Esophagus muscularis mucosa (tissue), 4 donors: ENCODE measurements at regions not wholly inside any gene's neighbourhood (a gene's known extent, or its start where the extent isn't known, plus 50 kb on each side); places are given as distances from the start of the nearest gene placed in this dataset.
"Not testable (repeated sequence)": the region's sequence is repeated elsewhere in the genome, so short reads cannot be mapped to it uniquely, and the experiment has no call there.

Source experiments
- DNase-seq: peaks from one replicate; pipeline ENCODE4 v3.0.0-alpha.2; 2017; ENCODE audit errors: extremely low spot score
- H3K27ac ChIP-seq, 4 donors: fragments of 200-600 bp; sonication (generic); replicated peaks in 1 of 4; 1 replicate in 3 of 4; 2 replicates in 1 of 4; pipeline ENCODE4 v1.5.1; 2016 to 2019; ENCODE audit warnings: mild to moderate bottlenecking in 1 of 4
- H3K27me3 ChIP-seq, 4 donors: fragments of 200-600 bp; sonication (generic); one replicate each; pipeline versions ENCODE4 v1.5.1 to v1.6.0; 2016 to 2019
- H3K36me3 ChIP-seq, 4 donors: fragments of 200-600 bp; sonication (generic); one replicate each; pipeline ENCODE4 v1.5.1; 2016 to 2019
- H3K4me1 ChIP-seq, 4 donors: fragments of 200-600 bp; sonication (generic); one replicate each; pipeline ENCODE4 v1.5.1; 2016 to 2019
- H3K4me3 ChIP-seq, 4 donors: fragments of 200-600 bp; sonication (generic); 1 replicate in 2 of 4; 2 replicates in 2 of 4; pipeline ENCODE4 v1.5.1; 2016 to 2019; ENCODE audit warnings: mild to moderate bottlenecking in 4 of 4, moderate library complexity in 1 of 4
- H3K9me3 ChIP-seq, 4 donors: fragments of 200-600 bp; sonication (generic); 1 replicate in 3 of 4; 2 replicates in 1 of 4; pipeline ENCODE4 v1.5.1; 2016 to 2019
- EP300 ChIP-seq: sonication (generic); formaldehyde crosslinking; IDR thresholded peaks from one replicate; pipeline ENCODE4 v1.6.1; 2017; ENCODE audit warnings: antibody characterized with exemption
- POLR2A ChIP-seq: fragments of 450-650 bp; IDR thresholded peaks from one replicate; pipeline ENCODE4 v1.6.1; 2017; ENCODE audit warnings: antibody characterized with exemption, moderate library complexity, mild to moderate bottlenecking, low read depth
- POLR2AphosphoS5 ChIP-seq, 2 donors: sonication (generic); formaldehyde crosslinking; IDR thresholded peaks; one replicate each; pipeline ENCODE4 v1.6.1; 2017; ENCODE audit warnings: antibody characterized with exemption in 2 of 2
- WGBS: methylation state at CpG from one replicate; pipeline ENCODE4 v1.1.5; 2018; 5-methylcytosine and 5-hydroxymethylcytosine counted together
- intact Hi-C: fragments of 100-400 bp; cut with DNase I; formaldehyde crosslinking; loops from one replicate; pipeline ENCODE4 v1.15.1; 2023
- TF ChIP-seq, protein P1 (sequence below), 3 experiments: fragments of 200-600 bp in 2 of 3; fragments of 450-650 bp in 1 of 3; sonication (generic) in 2 of 3; IDR thresholded peaks; one replicate each; pipeline ENCODE4 v1.5.1; 2017 to 2019; ENCODE audit warnings: antibody characterized with exemption in 3 of 3, mild to moderate bottlenecking in 2 of 3, moderate library complexity in 1 of 3

DNA sequence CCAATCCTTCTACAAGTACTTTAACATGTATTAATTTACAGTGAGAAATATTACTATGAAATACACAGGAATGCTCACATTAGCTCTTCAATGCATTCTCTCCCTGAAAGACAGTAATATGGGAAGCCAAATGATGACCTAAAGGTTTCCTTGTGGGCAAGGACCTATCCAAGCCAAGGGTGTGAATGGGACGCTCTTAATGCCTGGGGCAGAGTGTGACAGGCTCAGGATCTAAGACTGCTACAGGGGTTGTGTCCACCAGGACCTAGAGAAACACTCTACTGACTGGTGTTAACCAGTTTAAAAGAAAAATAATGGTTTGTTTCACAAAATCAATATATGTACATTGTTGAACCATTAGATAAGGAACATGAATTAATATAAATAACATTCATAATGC, 158.7 kb downstream of the FGF1 start:
- Histone ChIP-seq H3K9me3 (no peaks in the 10 kb centered on the region), H3K27me3 (no peaks in the 10 kb centered on the region), H3K36me3 (no peaks in the 10 kb centered on the region), H3K4me3 (no peak overlapping the region), H3K27ac (no peak overlapping the region), H3K4me1 (no peaks in the 10 kb centered on the region)
- intact Hi-C loops: no loop called here
- DNase-seq: no peak
- TF ChIP-seq POLR2A (no peak), POLR2AphosphoS5 (IDR thresholded peaks at IDR 0.05) (no peak), EP300 (no peak)
- TF ChIP-seq, protein P1, sequence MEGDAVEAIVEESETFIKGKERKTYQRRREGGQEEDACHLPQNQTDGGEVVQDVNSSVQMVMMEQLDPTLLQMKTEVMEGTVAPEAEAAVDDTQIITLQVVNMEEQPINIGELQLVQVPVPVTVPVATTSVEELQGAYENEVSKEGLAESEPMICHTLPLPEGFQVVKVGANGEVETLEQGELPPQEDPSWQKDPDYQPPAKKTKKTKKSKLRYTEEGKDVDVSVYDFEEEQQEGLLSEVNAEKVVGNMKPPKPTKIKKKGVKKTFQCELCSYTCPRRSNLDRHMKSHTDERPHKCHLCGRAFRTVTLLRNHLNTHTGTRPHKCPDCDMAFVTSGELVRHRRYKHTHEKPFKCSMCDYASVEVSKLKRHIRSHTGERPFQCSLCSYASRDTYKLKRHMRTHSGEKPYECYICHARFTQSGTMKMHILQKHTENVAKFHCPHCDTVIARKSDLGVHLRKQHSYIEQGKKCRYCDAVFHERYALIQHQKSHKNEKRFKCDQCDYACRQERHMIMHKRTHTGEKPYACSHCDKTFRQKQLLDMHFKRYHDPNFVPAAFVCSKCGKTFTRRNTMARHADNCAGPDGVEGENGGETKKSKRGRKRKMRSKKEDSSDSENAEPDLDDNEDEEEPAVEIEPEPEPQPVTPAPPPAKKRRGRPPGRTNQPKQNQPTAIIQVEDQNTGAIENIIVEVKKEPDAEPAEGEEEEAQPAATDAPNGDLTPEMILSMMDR (IDR thresholded peaks at IDR 0.05): no peak
- 82% methylated on average over 1 of the region's 1 CpG for WGBS

DNA sequence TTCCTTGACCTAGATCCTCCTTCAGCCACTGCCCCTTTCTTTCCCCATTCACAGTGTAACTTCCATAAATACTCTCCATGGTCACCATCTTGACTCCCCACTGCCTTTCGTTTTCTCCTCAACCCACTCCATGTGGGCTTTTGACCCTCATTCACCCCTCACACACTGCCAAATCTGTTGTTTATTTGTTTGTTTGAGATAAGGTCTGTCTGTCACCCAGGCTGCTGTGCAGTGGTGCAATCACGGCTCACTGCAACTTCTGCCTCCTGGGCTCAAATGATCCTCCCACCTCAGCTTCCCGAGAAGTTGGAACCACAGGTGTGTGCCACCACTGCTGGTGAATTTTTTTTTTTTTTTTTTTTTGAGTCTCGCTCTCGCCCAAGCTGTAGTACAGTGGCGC, 162.9 kb downstream of the FGF1 start:
- WGBS: 94% methylated on average over 6 of the region's 6 CpGs

DNA sequence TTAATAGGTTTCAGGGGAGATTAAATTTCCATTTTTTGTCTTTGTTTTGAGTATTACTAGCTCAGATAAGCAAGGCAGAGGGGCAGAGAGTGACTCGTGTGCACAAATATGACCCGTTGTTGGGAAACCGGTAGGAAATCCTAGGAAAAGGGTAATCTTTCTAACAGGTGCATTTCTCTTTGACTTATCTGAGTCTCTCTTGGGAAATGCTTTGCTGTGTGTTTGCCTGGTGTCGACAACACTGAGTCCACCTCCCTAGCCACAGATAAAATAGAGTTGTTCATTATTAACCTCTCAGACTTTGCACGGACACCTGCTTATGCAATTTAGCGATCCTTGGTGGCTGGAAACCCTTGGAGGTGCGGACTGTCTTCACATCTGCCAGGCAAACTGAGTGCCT, 164.2 kb downstream of the FGF1 start:
- H3K27me3 ChIP-seq: no peaks in the 10 kb centered on the region
- 87% methylated on average over 7 of the region's 7 CpGs for WGBS
- H3K9me3 ChIP-seq: peaks cover 0 to 5% (median 3%) of the 10 kb centered on the region in 4 donors
- H3K4me1 ChIP-seq: no peaks in the 10 kb centered on the region
- no peak overlapping the region for H3K27ac ChIP-seq
- H3K36me3 ChIP-seq: no peaks in the 10 kb centered on the region
- TF ChIP-seq, protein P1 (IDR thresholded peaks at IDR 0.05): no peak
- TF ChIP-seq POLR2AphosphoS5 (IDR thresholded peaks at IDR 0.05) (no peak), EP300 (no peak), POLR2A (no peak)
- no peak for DNase-seq
- intact Hi-C loops: no loop called here
- H3K4me3 ChIP-seq: no peak overlapping the region

More for the DNA sequence above, 162.9 kb downstream of the FGF1 start:
- no peaks in the 10 kb centered on the region for H3K27me3 ChIP-seq
- H3K9me3 ChIP-seq: no peaks in the 10 kb centered on the region
- no peak for TF ChIP-seq EP300
- no peak for TF ChIP-seq POLR2AphosphoS5 (IDR thresholded peaks at IDR 0.05)
- no peak for TF ChIP-seq POLR2A
- TF ChIP-seq, protein P1 (IDR thresholded peaks at IDR 0.05): no peak
- H3K27ac ChIP-seq: no peak overlapping the region
- intact Hi-C loops: no loop called here
- H3K4me1 ChIP-seq: no peaks in the 10 kb centered on the region
- no peaks in the 10 kb centered on the region for H3K36me3 ChIP-seq
- no peak overlapping the region for H3K4me3 ChIP-seq
- DNase-seq: no peak

DNA sequence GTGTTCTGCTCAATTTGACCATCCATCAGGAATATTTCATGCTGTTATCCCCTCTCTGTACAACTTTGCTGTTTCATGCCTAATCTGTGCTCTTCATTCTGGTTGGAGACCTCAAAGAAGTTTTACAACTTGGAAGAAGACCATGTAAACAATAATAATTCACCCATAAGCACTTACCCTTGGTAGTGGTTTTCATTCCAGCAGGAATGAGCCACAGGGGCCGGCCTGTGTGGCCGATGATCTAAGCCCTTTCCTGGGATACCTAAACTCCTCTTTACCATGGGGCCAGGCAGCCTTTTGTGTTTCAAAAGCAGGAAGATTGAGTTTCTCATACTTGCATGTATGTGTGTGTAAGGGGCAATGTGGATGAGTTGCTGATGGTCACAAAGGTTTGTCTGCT, 165.0 kb downstream of the FGF1 start:
- intact Hi-C loops: no loop called here
- Histone ChIP-seq H3K4me3 (no peak overlapping the region), H3K27ac (no peak overlapping the region), H3K9me3 (peaks cover 0 to 7% (median 5%) of the 10 kb centered on the region in 4 donors), H3K4me1 (no peaks in the 10 kb centered on the region), H3K27me3 (no peaks in the 10 kb centered on the region), H3K36me3 (no peaks in the 10 kb centered on the region)
- no peak for DNase-seq
- no peak for TF ChIP-seq EP300
- TF ChIP-seq POLR2A: no peak
- no peak for TF ChIP-seq POLR2AphosphoS5 (IDR thresholded peaks at IDR 0.05)
- TF ChIP-seq, protein P1 (IDR thresholded peaks at IDR 0.05): no peak
- WGBS: 83% methylated on average over 2 of the region's 2 CpGs

DNA sequence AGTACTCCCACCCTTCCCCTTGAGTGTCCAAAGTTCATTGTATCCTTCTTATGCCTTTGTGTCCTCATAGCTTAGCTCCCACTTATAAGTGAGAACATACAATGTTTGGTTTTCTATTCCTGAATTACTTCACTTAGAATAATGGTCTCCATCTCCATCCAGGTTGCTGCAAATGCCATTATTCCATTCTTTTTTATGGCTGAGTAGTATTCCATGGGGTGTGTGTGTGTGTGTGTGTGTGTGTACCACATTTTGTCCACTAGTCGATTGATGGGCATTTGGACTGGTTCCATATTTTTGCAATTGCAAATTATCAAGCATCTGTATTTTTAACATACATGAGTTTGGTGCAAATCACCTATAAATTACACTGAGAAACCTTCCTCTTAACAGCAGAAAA, 166.0 kb downstream of the FGF1 start:
- H3K36me3 ChIP-seq, H3K4me3 ChIP-seq, DNase-seq, H3K27me3 ChIP-seq, H3K27ac ChIP-seq, intact Hi-C loops, H3K9me3 ChIP-seq, H3K4me1 ChIP-seq: not testable (repeated sequence)
- WGBS: 100% methylated on average over 1 of the region's 1 CpG
